Keratinocyte (primary cell): ENCODE measurements at regions not wholly inside any gene's neighbourhood (a gene's known extent, or its start where the extent isn't known, plus 50 kb on each side); places are given as distances from the start of the nearest gene placed in this dataset.

Source experiments
- DNase-seq: peaks from one replicate; pipeline ENCODE4 v3.0.0-alpha.2; 2011; ENCODE audit warnings: low read depth, missing footprints, low spot score
- FAIRE-seq: peaks from 2 replicates; lab custom pipeline; 2011; peaks lifted over from hg19 to GRCh38; lab: Jason Lieb, UNC
- H2AFZ ChIP-seq: 2 replicates; pipeline ENCODE4 v1.6.0; 2012; ENCODE audit warnings: low read length, control low read depth, inconsistent platforms; ENCODE audit not compliant: control insufficient read depth
- H3K27ac ChIP-seq: 2 replicates; pipeline ENCODE4 v1.5.1; 2011; ENCODE audit warnings: low read length; ENCODE audit not compliant: control insufficient read depth, insufficient read depth
- H3K27me3 ChIP-seq: 3 replicates; pipeline ENCODE4 v1.6.0; 2011; ENCODE audit warnings: low read length; ENCODE audit not compliant: control insufficient read depth, insufficient read depth; ENCODE audit errors: extremely low read depth
- H3K36me3 ChIP-seq, 2 experiments: 2 replicates in 1 of 2; 3 replicates in 1 of 2; pipeline ENCODE4 v1.5.1; 2011; ENCODE audit warnings: low read length in 2 of 2, mild to moderate bottlenecking in 1 of 2; ENCODE audit not compliant: control insufficient read depth in 2 of 2, insufficient read depth in 2 of 2; ENCODE audit errors: extremely low read depth in 1 of 2
- H3K4me1 ChIP-seq: 3 replicates; pipeline ENCODE4 v1.5.1; 2011; ENCODE audit warnings: low read length; ENCODE audit not compliant: control insufficient read depth, insufficient read depth; ENCODE audit errors: extremely low read depth
- H3K4me2 ChIP-seq: 3 replicates; pipeline ENCODE4 v1.6.0; 2011; ENCODE audit warnings: low read depth, low read length; ENCODE audit not compliant: control insufficient read depth, insufficient read depth; ENCODE audit errors: extremely low read depth
- H3K4me3 ChIP-seq, 3 experiments: fragments of 200-600 bp in 1 of 3; sonication (generic) in 1 of 3; 2 replicates in 2 of 3; 3 replicates in 1 of 3; pipeline ENCODE4 v1.5.1; 2011 to 2016; ENCODE audit warnings: low read length in 3 of 3, mild to moderate bottlenecking in 3 of 3, control low read depth in 2 of 3, inconsistent platforms in 1 of 3, low read depth in 1 of 3, mixed read lengths in 1 of 3, mixed run types in 1 of 3, moderate library complexity in 1 of 3; ENCODE audit not compliant: control insufficient read depth in 2 of 3, insufficient read depth in 2 of 3; ENCODE audit errors: extremely low read depth in 1 of 3
- H3K79me2 ChIP-seq: 2 replicates; pipeline ENCODE4 v1.6.0; 2012; ENCODE audit warnings: low read length; ENCODE audit not compliant: control insufficient read depth, insufficient read depth
- H3K9ac ChIP-seq: 3 replicates; pipeline ENCODE4 v1.6.0; 2011; ENCODE audit warnings: low read length; ENCODE audit not compliant: control insufficient read depth, insufficient read depth; ENCODE audit errors: extremely low read depth
- H3K9me1 ChIP-seq: 3 replicates; pipeline ENCODE4 v1.6.0; 2011; ENCODE audit warnings: low read length; ENCODE audit not compliant: control insufficient read depth, insufficient read depth; ENCODE audit errors: extremely low read depth
- H3K9me3 ChIP-seq: 2 replicates; pipeline ENCODE4 v1.5.1; 2012; ENCODE audit warnings: low read depth, low read length; ENCODE audit not compliant: control insufficient read depth
- H4K20me1 ChIP-seq: 3 replicates; pipeline ENCODE4 v1.6.0; 2011; ENCODE audit warnings: low read length; ENCODE audit not compliant: control insufficient read depth, insufficient read depth; ENCODE audit errors: extremely low read depth
- EZH2 ChIP-seq: IDR thresholded peaks from one replicate; pipeline ENCODE4 v1.6.1; 2012; ENCODE audit warnings: inconsistent platforms, mild to moderate bottlenecking, low read length, moderate library complexity
- dilution Hi-C: fragments of 300-500 bp; cut with MboI; formaldehyde crosslinking; loops from one replicate; pipeline ENCODE4 v1.7.0; 2020; ENCODE audit warnings: low sequenced_read_pairs; ENCODE audit not compliant: extremely low pct_ligation_motif_present
- TF ChIP-seq, protein P1 (sequence below), 3 experiments: IDR thresholded peaks in 1 of 3; conservative IDR thresholded peaks in 1 of 3; optimal IDR thresholded peaks in 1 of 3; 2 replicates in 2 of 3; 3 replicates in 1 of 3; pipeline versions ENCODE3 to v1.5.1; 2011; ENCODE audit warnings: low read length in 3 of 3, mild to moderate bottlenecking in 3 of 3, moderate library complexity in 2 of 3, control low read depth in 1 of 3, inconsistent platforms in 1 of 3; ENCODE audit not compliant: insufficient read depth in 2 of 3; ENCODE audit errors: extremely low read depth in 1 of 3

DNA sequence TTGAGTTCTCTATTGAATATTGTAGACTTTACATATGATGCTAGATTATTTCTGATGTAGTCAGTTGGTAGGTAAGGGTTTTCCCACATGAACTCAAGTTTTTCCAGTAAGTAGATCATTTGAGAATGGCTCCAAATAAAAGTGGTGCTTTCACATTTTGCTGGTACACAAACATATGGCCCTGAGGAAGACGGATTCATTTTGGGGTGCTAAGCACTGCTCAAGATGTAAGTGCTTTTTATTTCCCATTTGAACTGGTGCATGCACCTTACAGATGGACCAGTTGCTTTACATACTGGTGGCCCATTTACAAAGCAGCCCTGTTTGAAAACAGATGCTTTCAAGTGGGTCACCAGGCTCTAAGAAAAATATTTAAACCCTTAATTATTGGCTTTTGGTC is 266.7 kb downstream of the MEIS1 start:
- dilution Hi-C loops: no loop called here
- Histone ChIP-seq H3K79me2 (no peaks in the 10 kb centered on the region), H3K9ac (no peak overlapping the region), H4K20me1 (no peaks in the 10 kb centered on the region), H3K27me3 (no peaks in the 10 kb centered on the region), H3K9me1 (no peaks in the 10 kb centered on the region), H3K36me3 (no peaks in the 10 kb centered on the region), H3K4me3 (no peak overlapping the region), H3K4me1 (no peaks in the 10 kb centered on the region), H3K4me2 (no peak overlapping the region), H2AFZ (no peak overlapping the region), H3K9me3 (no peaks in the 10 kb centered on the region), H3K27ac (no peak overlapping the region)
- TF ChIP-seq EZH2: no peak
- TF ChIP-seq, protein P1, sequence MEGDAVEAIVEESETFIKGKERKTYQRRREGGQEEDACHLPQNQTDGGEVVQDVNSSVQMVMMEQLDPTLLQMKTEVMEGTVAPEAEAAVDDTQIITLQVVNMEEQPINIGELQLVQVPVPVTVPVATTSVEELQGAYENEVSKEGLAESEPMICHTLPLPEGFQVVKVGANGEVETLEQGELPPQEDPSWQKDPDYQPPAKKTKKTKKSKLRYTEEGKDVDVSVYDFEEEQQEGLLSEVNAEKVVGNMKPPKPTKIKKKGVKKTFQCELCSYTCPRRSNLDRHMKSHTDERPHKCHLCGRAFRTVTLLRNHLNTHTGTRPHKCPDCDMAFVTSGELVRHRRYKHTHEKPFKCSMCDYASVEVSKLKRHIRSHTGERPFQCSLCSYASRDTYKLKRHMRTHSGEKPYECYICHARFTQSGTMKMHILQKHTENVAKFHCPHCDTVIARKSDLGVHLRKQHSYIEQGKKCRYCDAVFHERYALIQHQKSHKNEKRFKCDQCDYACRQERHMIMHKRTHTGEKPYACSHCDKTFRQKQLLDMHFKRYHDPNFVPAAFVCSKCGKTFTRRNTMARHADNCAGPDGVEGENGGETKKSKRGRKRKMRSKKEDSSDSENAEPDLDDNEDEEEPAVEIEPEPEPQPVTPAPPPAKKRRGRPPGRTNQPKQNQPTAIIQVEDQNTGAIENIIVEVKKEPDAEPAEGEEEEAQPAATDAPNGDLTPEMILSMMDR (optimal IDR thresholded peaks at IDR 0.05 in 1 of 3, IDR thresholded peaks at IDR 0.05 in 1 of 3, conservative IDR thresholded peaks at IDR 0.05 in 1 of 3; ENCODE audit: extremely low read depth in 1 of 3, insufficient read depth in 2 of 3, low read length in 3 of 3): no peak
- DNase-seq (no peak), FAIRE-seq (no peak)

DNA sequence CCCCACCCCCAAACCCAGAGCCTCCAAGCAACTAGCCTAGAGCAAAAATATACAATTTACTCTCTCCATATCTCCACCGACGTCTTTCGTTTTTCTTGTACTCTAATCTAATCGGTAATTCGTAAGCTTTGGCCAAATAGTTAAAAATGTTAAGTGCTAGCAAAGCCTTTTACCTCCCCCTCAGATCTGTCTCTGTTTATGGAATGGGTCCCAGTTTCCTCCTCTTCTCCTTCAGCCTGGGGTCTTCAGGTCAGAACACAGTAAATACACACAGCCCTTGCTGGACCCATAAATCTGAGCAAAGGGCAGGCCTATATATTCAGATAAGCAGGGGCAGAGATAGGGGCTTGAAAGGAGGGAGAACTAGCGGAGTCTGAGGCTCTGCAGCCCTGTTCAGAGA is 267.4 kb downstream of the MEIS1 start:
- H3K4me1 ChIP-seq: no peaks in the 10 kb centered on the region
- no peak for DNase-seq
- dilution Hi-C loops: no loop called here
- no peaks in the 10 kb centered on the region for H3K36me3 ChIP-seq
- TF ChIP-seq, protein P1 (optimal IDR thresholded peaks at IDR 0.05 in 1 of 3, IDR thresholded peaks at IDR 0.05 in 1 of 3, conservative IDR thresholded peaks at IDR 0.05 in 1 of 3; ENCODE audit: extremely low read depth in 1 of 3, insufficient read depth in 2 of 3, low read length in 3 of 3): no peak
- TF ChIP-seq EZH2: no peak
- no peak overlapping the region for H3K9ac ChIP-seq
- no peak for FAIRE-seq
- no peak overlapping the region for H3K4me3 ChIP-seq
- H3K27ac ChIP-seq: no peak overlapping the region
- no peaks in the 10 kb centered on the region for H4K20me1 ChIP-seq
- no peaks in the 10 kb centered on the region for H3K27me3 ChIP-seq
- no peaks in the 10 kb centered on the region for H3K9me1 ChIP-seq
- no peaks in the 10 kb centered on the region for H3K79me2 ChIP-seq
- H2AFZ ChIP-seq: no peak overlapping the region
- no peak overlapping the region for H3K4me2 ChIP-seq
- H3K9me3 ChIP-seq: no peaks in the 10 kb centered on the region
